ENCODE measurements at regions not wholly inside any gene's neighbourhood (a gene's known extent, or its start where the extent isn't known, plus 50 kb on each side); places are given as distances from the start of the nearest gene placed in this dataset.

DNA sequence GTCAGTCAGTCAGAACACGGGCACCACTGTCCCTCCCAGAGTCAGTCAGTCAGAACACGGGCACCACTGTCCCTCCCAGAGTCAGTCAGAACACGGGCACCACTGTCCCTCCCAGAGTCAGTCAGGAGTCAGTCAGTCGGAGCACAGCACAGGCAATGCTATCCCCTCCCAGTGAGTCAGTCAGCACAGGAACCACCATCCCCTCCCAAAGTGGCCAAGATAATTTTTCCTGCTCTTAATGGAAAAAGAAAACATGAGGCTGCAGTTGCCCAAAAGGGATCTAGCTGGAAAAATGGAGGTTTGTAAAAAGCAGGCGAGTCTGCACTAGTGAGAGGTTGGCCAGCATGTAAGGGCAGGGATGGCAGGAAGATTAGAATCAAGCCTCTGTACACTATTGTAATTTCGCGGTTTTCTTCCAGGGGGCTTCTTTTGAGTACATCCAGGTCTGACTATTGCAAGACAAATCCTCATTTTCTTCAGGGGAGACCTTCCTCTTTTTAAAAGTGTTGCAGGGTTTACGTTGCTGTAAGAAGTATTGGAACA is 213.8 kb downstream of the SIPA1L2 start:
- TF ChIP-seq POLR2A (IDR thresholded peaks at IDR 0.05) = no peak
- TF ChIP-seq, protein P1, sequence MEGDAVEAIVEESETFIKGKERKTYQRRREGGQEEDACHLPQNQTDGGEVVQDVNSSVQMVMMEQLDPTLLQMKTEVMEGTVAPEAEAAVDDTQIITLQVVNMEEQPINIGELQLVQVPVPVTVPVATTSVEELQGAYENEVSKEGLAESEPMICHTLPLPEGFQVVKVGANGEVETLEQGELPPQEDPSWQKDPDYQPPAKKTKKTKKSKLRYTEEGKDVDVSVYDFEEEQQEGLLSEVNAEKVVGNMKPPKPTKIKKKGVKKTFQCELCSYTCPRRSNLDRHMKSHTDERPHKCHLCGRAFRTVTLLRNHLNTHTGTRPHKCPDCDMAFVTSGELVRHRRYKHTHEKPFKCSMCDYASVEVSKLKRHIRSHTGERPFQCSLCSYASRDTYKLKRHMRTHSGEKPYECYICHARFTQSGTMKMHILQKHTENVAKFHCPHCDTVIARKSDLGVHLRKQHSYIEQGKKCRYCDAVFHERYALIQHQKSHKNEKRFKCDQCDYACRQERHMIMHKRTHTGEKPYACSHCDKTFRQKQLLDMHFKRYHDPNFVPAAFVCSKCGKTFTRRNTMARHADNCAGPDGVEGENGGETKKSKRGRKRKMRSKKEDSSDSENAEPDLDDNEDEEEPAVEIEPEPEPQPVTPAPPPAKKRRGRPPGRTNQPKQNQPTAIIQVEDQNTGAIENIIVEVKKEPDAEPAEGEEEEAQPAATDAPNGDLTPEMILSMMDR (IDR thresholded peaks at IDR 0.05) = no peak

Data from Peyer's patch (tissue), 4 donors.